WERI-Rb-1 (cell line): ENCODE measurements at regions not wholly inside any gene's neighbourhood (a gene's known extent, or its start where the extent isn't known, plus 50 kb on each side); places are given as distances from the start of the nearest gene placed in this dataset.
"Not testable (repeated sequence)": the region's sequence is repeated elsewhere in the genome, so short reads cannot be mapped to it uniquely, and the experiment has no call there.

Experiments
- DNase-seq: peaks from one replicate; pipeline ENCODE4 v3.0.0-alpha.2; 2020
- H3K27ac ChIP-seq: fragments of 250-450 bp; sonication (Bioruptor Pico); 2 replicates; pipeline ENCODE4 v1.5.1; 2020; ENCODE audit warnings: mild to moderate bottlenecking, moderate library complexity
- H3K27me3 ChIP-seq: fragments of 250-450 bp; sonication (Bioruptor Pico); 2 replicates; pipeline ENCODE4 v1.5.1; 2021; ENCODE audit warnings: mild to moderate bottlenecking, low read depth, moderate library complexity; ENCODE audit not compliant: insufficient read depth, severe bottlenecking
- H3K36me3 ChIP-seq: fragments of 250-450 bp; sonication (Bioruptor Pico); 2 replicates; pipeline ENCODE4 v1.5.1; 2020; ENCODE audit warnings: mild to moderate bottlenecking, moderate library complexity
- H3K4me3 ChIP-seq: 2 replicates; pipeline ENCODE4 v1.5.1; 2011; ENCODE audit warnings: low read depth, mild to moderate bottlenecking, control low read depth, low read length
- H3K9me3 ChIP-seq: fragments of 250-450 bp; sonication (Bioruptor Pico); 2 replicates; pipeline ENCODE4 v1.5.1; 2021; ENCODE audit warnings: mild to moderate bottlenecking, moderate library complexity; ENCODE audit not compliant: severe bottlenecking
- TF ChIP-seq, protein P1 (sequence below): IDR thresholded peaks from 2 replicates; pipeline ENCODE4 v1.5.1; 2011; ENCODE audit warnings: low read depth, mild to moderate bottlenecking, control low read depth, inconsistent platforms, low read length

DNA sequence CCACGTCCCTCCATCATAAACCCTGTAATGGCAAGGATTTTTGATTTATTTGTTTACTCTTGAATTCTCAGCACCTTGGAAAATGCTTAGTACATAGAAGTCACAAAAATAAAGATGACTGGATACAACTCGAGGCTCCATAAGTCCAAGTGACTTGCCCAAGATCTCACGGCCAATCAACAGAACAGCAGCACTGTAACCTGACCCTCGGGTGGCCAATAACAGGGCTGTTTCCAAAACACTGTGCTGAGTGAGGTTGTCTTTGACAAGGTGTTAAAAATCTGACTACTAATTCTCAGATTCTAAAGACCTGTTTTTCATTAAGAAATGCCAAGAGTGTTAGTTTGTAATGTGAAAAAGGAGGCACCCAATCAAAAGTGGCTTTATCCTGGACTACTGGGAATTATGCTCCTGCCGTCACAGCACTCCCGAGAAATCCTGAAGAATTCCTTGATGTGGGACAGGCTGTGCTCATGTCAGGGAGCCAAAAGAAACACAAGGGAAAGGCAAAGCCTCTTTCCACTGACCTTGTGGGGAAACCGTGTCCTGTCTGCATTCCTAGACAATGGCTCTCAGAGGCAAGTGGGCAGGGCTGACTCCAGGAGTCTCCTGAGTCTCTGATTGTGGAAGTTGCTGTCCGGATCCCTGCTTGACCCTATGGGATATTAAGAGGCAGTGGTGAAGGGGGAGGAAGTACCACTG, 204.7 kb upstream of the PELI2 start:
- TF ChIP-seq, protein P1, sequence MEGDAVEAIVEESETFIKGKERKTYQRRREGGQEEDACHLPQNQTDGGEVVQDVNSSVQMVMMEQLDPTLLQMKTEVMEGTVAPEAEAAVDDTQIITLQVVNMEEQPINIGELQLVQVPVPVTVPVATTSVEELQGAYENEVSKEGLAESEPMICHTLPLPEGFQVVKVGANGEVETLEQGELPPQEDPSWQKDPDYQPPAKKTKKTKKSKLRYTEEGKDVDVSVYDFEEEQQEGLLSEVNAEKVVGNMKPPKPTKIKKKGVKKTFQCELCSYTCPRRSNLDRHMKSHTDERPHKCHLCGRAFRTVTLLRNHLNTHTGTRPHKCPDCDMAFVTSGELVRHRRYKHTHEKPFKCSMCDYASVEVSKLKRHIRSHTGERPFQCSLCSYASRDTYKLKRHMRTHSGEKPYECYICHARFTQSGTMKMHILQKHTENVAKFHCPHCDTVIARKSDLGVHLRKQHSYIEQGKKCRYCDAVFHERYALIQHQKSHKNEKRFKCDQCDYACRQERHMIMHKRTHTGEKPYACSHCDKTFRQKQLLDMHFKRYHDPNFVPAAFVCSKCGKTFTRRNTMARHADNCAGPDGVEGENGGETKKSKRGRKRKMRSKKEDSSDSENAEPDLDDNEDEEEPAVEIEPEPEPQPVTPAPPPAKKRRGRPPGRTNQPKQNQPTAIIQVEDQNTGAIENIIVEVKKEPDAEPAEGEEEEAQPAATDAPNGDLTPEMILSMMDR: no peak
- no peak for DNase-seq

DNA sequence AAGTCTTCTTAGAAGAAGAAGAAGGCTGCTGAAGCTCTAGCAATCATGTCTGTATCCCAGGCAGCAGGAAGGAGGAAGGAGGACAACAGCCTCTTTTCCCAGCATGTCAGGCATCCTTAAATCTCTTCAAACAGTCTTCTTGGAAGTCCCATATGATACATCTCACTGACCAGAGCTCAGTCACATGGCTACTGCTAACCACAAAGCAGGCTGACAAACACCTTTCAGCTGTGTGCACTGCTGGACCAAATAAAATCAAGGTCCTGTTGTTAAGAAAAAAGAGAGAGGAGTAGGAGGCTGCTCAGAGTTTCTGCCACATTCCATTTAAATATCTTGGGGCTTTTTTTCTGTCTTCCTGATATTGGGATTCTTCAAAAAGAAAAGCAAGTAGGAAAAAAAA, 203.4 kb upstream of the PELI2 start:
- DNase-seq: no peak
- H3K36me3 ChIP-seq: no peaks in the 10 kb centered on the region
- TF ChIP-seq, protein P1: no peak
- H3K9me3 ChIP-seq: peaks cover 2% of the 10 kb centered on the region
- H3K27me3 ChIP-seq: no peaks in the 10 kb centered on the region
- no peak overlapping the region for H3K4me3 ChIP-seq
- no peak overlapping the region for H3K27ac ChIP-seq

More for the DNA sequence above, 204.7 kb upstream of the PELI2 start:
- Histone ChIP-seq H3K27ac (no peak overlapping the region), H3K27me3 (no peaks in the 10 kb centered on the region), H3K4me3 (no peak overlapping the region), H3K9me3 (peaks cover 2% of the 10 kb centered on the region), H3K36me3 (no peaks in the 10 kb centered on the region)

DNA sequence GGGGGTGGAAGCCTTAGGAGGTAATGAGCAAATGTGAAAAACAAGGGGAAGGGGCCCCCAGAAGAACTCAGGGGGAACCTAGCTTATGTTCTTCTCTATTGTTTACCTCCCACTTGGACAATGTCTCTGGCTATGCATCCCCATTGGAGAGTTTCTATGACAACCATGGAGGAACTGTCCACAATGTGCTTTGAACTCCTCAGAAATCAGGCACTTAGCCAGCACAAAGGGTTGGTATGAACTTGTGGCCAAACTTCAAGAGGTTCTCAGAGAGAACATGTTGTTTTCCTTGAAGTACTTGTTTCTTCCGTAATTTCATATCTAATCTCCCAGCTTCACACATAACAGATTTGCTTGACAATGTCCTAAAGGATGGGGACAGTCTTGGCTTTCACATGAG, 202.8 kb upstream of the PELI2 start:
- no peaks in the 10 kb centered on the region for H3K36me3 ChIP-seq
- H3K9me3 ChIP-seq: peaks cover 2% of the 10 kb centered on the region
- no peak overlapping the region for H3K4me3 ChIP-seq
- TF ChIP-seq, protein P1: no peak
- H3K27ac ChIP-seq: no peak overlapping the region
- H3K27me3 ChIP-seq: no peaks in the 10 kb centered on the region
- no peak for DNase-seq

DNA sequence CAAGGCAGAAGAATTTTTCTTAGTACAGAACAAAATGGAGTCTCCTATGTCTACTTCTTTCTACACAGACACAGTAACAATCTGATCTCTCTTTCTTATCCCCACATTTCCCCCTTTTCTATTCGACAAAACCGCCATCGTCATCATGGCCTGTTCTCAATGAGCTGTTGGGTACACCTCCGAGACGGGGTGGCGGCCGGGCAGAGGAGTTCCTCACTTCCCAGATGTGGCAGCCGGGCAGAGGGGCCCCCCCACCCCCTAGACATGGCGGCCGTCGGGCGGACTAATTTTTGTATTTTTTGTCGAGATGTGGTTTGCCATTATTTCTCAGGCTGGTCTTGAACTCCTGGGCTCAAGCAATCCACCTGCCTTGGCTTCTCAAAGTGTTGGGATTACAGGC, 198.4 kb upstream of the PELI2 start:
- not testable (repeated sequence) for H3K27me3 ChIP-seq, DNase-seq, H3K27ac ChIP-seq, H3K4me3 ChIP-seq, H3K9me3 ChIP-seq, H3K36me3 ChIP-seq

DNA sequence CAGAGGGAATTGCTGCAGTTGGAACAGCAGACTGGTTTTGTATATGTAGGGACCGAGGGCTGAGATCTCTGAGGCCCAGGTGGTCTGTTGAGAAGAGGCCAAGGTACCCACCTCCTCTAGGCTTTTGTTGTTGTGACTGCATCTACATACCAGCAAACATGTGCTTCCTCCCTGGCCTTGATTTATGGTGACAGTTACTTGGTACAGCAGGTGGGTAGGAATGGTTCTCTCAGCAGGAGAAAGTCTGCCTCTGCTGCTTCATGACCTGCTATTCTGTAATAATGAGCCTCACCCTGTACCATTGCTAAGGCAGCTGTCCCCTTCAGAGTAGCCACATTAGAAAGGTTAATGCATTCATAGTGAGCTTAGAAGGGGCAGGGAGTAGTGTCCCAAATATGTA, 196.7 kb upstream of the PELI2 start:
- Histone ChIP-seq H3K4me3 (no peak overlapping the region), H3K9me3 (no peaks in the 10 kb centered on the region), H3K36me3 (no peaks in the 10 kb centered on the region), H3K27ac (no peak overlapping the region), H3K27me3 (no peaks in the 10 kb centered on the region)
- TF ChIP-seq, protein P1: no peak
- no peak for DNase-seq

DNA sequence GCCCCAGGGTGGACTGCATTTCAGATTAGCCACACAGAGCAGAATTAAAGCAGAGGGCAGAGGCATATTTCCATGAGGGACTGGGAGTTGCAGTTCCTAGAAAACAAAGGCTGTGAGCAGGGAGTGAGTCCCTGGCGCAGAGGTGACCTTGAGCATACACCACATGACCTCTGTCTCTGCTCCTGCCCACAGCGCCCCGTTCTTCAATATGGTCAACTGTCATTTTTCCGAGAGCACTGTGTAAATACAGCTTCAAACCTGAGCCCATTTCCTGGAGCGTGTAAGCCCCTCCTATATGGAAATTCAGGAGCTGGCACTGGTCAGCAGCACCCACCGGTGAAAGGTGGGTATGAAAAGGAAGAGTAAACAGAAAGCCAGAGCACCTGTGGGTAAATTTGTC, 192.2 kb upstream of the PELI2 start:
- DNase-seq: no peak
- TF ChIP-seq, protein P1: no peak
- no peaks in the 10 kb centered on the region for H3K27me3 ChIP-seq
- no peak overlapping the region for H3K4me3 ChIP-seq
- H3K36me3 ChIP-seq: no peaks in the 10 kb centered on the region
- H3K27ac ChIP-seq: no peak overlapping the region
- no peaks in the 10 kb centered on the region for H3K9me3 ChIP-seq
